Tibial artery (tissue), 4 donors: ENCODE measurements at regions not wholly inside any gene's neighbourhood (a gene's known extent, or its start where the extent isn't known, plus 50 kb on each side); places are given as distances from the start of the nearest gene placed in this dataset.

ENCODE experiments used
- DNase-seq, 2 donors: peaks; one replicate each; pipeline ENCODE4 v3.0.0-alpha.2; 2019
- H3K27ac ChIP-seq, 2 donors: fragments of 200-600 bp; sonication (generic) in 1 of 2; 1 replicate in 1 of 2; 2 replicates in 1 of 2; pipeline ENCODE4 v1.5.1; 2018 to 2019; ENCODE audit warnings: mild to moderate bottlenecking in 1 of 2
- H3K27me3 ChIP-seq, 2 donors: fragments of 200-600 bp; sonication (generic) in 1 of 2; one replicate each; pipeline versions ENCODE4 v1.5.1 to v1.6.0; 2016 to 2019
- H3K36me3 ChIP-seq, 3 donors: fragments of 200-600 bp; sonication (generic) in 2 of 3; one replicate each; pipeline ENCODE4 v1.5.1; 2016 to 2019; ENCODE audit warnings: mild to moderate bottlenecking in 2 of 3
- H3K4me1 ChIP-seq, 4 donors: fragments of 200-600 bp; sonication (generic) in 2 of 4; 1 replicate in 3 of 4; 2 replicates in 1 of 4; pipeline ENCODE4 v1.5.1; 2016 to 2019
- H3K4me3 ChIP-seq, 2 donors: fragments of 200-600 bp; sonication (generic) in 1 of 2; 1 replicate in 1 of 2; 2 replicates in 1 of 2; pipeline ENCODE4 v1.5.1; 2018 to 2019; ENCODE audit warnings: mild to moderate bottlenecking in 2 of 2
- H3K9me3 ChIP-seq, 3 donors: fragments of 200-600 bp; sonication (generic) in 1 of 3; one replicate each; pipeline ENCODE4 v1.5.1; 2016 to 2019
- intact Hi-C: fragments of 100-400 bp; cut with DNase I; formaldehyde crosslinking; loops from one replicate; pipeline ENCODE4 v1.15.0; 2023; ENCODE audit warnings: low total_unique reads
- TF ChIP-seq, protein P1 (sequence below), 2 experiments: fragments of 200-600 bp in 1 of 2; fragments of 450-650 bp in 1 of 2; IDR thresholded peaks; one replicate each; pipeline ENCODE4 v1.5.1; 2017 to 2019; ENCODE audit warnings: antibody characterized with exemption in 2 of 2, mild to moderate bottlenecking in 1 of 2, moderate library complexity in 1 of 2

DNA sequence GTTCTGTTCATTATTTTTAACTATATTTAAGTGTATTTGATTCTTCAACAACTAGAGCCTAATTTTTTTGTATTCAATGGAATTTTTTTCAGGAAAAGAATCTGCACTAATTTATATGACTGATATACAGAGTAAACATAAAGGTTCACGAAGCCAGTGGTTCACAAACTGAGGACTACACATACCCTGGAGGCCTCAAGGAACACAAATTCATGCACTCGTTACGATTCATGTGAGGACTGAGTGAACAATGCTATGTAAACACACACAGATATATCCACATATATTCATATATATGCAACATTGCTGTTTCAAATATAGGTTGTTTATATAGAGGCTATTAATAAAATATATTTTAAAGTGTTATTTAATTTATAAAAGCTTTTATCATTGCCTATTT, 137.8 kb downstream of the PHLDA1 start:
- DNase-seq = no peak
- TF ChIP-seq, protein P1, sequence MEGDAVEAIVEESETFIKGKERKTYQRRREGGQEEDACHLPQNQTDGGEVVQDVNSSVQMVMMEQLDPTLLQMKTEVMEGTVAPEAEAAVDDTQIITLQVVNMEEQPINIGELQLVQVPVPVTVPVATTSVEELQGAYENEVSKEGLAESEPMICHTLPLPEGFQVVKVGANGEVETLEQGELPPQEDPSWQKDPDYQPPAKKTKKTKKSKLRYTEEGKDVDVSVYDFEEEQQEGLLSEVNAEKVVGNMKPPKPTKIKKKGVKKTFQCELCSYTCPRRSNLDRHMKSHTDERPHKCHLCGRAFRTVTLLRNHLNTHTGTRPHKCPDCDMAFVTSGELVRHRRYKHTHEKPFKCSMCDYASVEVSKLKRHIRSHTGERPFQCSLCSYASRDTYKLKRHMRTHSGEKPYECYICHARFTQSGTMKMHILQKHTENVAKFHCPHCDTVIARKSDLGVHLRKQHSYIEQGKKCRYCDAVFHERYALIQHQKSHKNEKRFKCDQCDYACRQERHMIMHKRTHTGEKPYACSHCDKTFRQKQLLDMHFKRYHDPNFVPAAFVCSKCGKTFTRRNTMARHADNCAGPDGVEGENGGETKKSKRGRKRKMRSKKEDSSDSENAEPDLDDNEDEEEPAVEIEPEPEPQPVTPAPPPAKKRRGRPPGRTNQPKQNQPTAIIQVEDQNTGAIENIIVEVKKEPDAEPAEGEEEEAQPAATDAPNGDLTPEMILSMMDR (IDR thresholded peaks at IDR 0.05) = no peak

DNA sequence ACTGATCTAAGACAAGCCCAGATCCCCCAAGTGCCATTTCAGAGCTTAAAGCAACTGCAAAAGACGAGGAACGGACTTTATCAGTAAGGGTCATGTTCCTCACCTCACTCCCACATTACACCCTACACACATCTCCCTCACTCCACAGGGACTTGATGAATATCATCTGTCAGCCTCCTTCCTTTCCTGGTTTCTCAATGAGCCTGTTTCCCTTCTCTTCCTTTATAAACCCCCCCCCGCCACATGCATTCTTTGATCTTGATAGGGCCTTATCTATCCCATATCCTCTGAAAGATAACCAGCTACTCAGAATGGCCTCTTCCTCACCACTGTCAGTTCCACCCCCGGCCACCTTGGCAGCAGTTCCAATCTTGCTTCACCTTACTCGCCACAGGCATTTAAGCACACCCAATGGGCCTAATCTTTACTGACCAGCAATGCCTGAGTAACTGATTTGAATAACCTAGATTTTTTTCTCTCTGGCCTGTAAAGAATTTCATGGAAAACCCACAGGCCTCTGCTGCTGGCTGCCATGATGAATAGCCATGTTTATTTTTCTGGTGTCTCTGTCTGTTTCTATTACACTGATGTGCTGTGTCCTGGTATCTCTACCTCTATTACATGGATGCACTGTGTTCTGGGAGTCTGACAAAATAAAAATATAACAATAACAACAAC, 138.7 kb downstream of the PHLDA1 start:
- no peaks in the 10 kb centered on the region for H3K4me1 ChIP-seq
- no peaks in the 10 kb centered on the region for H3K36me3 ChIP-seq
- TF ChIP-seq, protein P1 (IDR thresholded peaks at IDR 0.05) = no peak
- no peaks in the 10 kb centered on the region for H3K9me3 ChIP-seq
- H3K27ac ChIP-seq = no peak overlapping the region
- H3K4me3 ChIP-seq = no peak overlapping the region
- DNase-seq = no peak
- intact Hi-C loops = no loop called here
- H3K27me3 ChIP-seq = no peaks in the 10 kb centered on the region

More for the DNA sequence above, 137.8 kb downstream of the PHLDA1 start:
- H3K4me1 ChIP-seq = no peaks in the 10 kb centered on the region
- H3K36me3 ChIP-seq = no peaks in the 10 kb centered on the region
- intact Hi-C loops = no loop called here
- no peak overlapping the region for H3K4me3 ChIP-seq
- no peaks in the 10 kb centered on the region for H3K9me3 ChIP-seq
- H3K27ac ChIP-seq = no peak overlapping the region
- no peaks in the 10 kb centered on the region for H3K27me3 ChIP-seq

DNA sequence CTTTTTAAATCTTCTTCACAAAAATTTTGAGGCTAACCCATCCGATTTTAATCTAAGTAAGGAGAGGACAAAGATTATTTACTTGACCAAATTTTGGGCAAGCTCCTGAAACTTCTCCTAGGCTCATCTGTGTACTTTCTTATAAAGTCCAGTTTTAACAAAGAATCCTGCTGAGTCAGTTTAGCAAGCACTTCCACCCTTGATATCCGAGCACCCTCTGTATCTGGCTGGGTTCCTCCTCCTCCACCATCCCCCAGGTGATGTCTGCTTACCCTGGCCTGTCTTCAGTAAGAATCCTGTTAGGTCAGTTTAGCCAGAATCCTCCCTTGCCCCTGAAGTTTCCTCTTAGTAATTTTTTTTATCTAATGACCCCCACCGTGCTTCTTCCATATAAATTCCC, 140.5 kb downstream of the PHLDA1 start:
- H3K36me3 ChIP-seq = no peaks in the 10 kb centered on the region
- DNase-seq = no peak

DNA sequence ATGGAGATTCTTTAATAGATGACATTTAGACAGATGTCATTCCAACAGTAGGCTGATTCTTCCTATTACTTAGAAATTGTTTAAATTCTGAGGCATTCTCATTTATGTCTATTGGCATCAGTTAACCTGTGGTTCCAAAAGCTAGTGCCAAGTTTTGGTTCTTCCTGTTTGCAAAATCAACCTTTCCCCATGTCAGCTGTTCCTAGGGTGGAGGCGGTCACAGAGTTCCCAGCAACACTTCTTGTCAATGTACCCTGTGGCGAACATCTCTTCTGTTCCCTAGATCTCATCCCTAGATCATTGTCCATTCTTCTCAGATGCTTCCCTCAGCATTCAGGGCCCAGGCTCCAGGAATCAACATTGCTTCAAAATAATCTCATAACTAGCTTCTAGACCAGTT, 140.9 kb downstream of the PHLDA1 start:
- no peaks in the 10 kb centered on the region for H3K27me3 ChIP-seq
- H3K27ac ChIP-seq = no peak overlapping the region
- H3K36me3 ChIP-seq = no peaks in the 10 kb centered on the region
- intact Hi-C loops = no loop called here
- no peak for DNase-seq
- no peaks in the 10 kb centered on the region for H3K4me1 ChIP-seq
- H3K9me3 ChIP-seq = no peaks in the 10 kb centered on the region
- TF ChIP-seq, protein P1 (IDR thresholded peaks at IDR 0.05) = no peak
- H3K4me3 ChIP-seq = no peak overlapping the region

More for the DNA sequence above, 140.5 kb downstream of the PHLDA1 start:
- TF ChIP-seq, protein P1 (IDR thresholded peaks at IDR 0.05) = no peak
- Histone ChIP-seq H3K27me3 (no peaks in the 10 kb centered on the region), H3K27ac (no peak overlapping the region), H3K9me3 (no peaks in the 10 kb centered on the region), H3K4me3 (no peak overlapping the region), H3K4me1 (no peaks in the 10 kb centered on the region)
- intact Hi-C loops = no loop called here

DNA sequence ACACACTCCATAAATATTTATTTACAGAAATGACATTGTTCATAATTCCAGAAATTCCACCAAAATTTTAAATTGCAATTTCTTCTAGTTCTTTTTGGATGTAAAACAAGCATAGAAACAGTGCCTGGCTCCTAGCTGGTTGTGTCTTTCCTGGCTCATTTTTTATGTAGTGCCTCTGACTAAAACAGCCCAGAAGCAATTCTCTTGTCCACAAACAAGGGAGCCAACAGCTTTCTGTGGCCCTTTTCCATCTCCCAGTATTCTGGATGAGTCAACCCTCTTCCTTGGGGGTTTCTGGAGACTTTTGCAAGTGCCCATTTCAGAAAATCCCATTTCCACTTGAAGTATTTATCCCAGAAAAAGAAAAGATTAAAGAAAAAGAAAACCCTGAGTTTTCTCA, 141.4 kb downstream of the PHLDA1 start:
- TF ChIP-seq, protein P1 (IDR thresholded peaks at IDR 0.05) = no peak
- H3K4me1 ChIP-seq = no peaks in the 10 kb centered on the region
- no peaks in the 10 kb centered on the region for H3K36me3 ChIP-seq
- H3K27me3 ChIP-seq = no peaks in the 10 kb centered on the region
- no peaks in the 10 kb centered on the region for H3K9me3 ChIP-seq
- intact Hi-C loops = no loop called here
- no peak for DNase-seq
- no peak overlapping the region for H3K4me3 ChIP-seq
- no peak overlapping the region for H3K27ac ChIP-seq
